Choroid plexus epithelial cell (primary cell): ENCODE measurements at regions not wholly inside any gene's neighbourhood (a gene's known extent, or its start where the extent isn't known, plus 50 kb on each side); places are given as distances from the start of the nearest gene placed in this dataset.
A peak's percentile ranks its signal among the peaks of the same experiment; 100 is the strongest.
"Not testable (repeated sequence)": the region's sequence is repeated elsewhere in the genome, so short reads cannot be mapped to it uniquely, and the experiment has no call there.

ENCODE experiments used
- DNase-seq: peaks from one replicate; pipeline ENCODE4 v3.0.0-alpha.2; 2010; ENCODE audit warnings: low read depth
- H3K4me3 ChIP-seq: 2 replicates; pipeline ENCODE4 v1.5.1; 2011; ENCODE audit warnings: low read depth, mild to moderate bottlenecking, control low read depth, low read length, moderate library complexity
- CTCF ChIP-seq: conservative IDR thresholded peaks from 2 replicates; pipeline ENCODE4 v1.5.1; 2011; ENCODE audit warnings: low read depth, mild to moderate bottlenecking, control low read depth, inconsistent platforms, low read length, moderate library complexity

GRCh38 chr16:70014915-70015314 lies 63.8 kb downstream of the CLEC18A start:
- H3K4me3 ChIP-seq: not testable (repeated sequence)
- DNase-seq: peak; percentile 40

- peak; percentile 13 for DNase-seq
- not testable (repeated sequence) for H3K4me3 ChIP-seq
Measured at GRCh38 chr16:70016751-70017150, 65.6 kb downstream of the CLEC18A start.

- no peak overlapping the region for H3K4me3 ChIP-seq
- DNase-seq: peak; percentile 49
Measured at GRCh38 chr16:70018254-70018653, 67.1 kb downstream of the CLEC18A start.

GRCh38 chr16:70023207-70023606 lies 72.1 kb downstream of the CLEC18A start:
- not testable (repeated sequence) for H3K4me3 ChIP-seq
- peak; percentile 16 for DNase-seq

More at GRCh38 chr16:70018254-70018653, 67.1 kb downstream of the CLEC18A start:
- TF ChIP-seq CTCF: peak; percentile 39

- not testable (repeated sequence) for H3K4me3 ChIP-seq
Measured at GRCh38 chr16:70023956-70024355, 72.8 kb downstream of the CLEC18A start.

GRCh38 chr16:70026165-70026854 lies 75.2 kb downstream of the CLEC18A start:
- not testable (repeated sequence) for H3K4me3 ChIP-seq
- peak; percentile 68 for DNase-seq

More at GRCh38 chr16:70023956-70024355, 72.8 kb downstream of the CLEC18A start:
- not testable (repeated sequence) for DNase-seq

- H3K4me3 ChIP-seq, DNase-seq: not testable (repeated sequence)
Measured at GRCh38 chr16:70032906-70033305, 81.2 kb upstream of the PDPR start.

GRCh38 chr16:70037913-70038312 lies 76.2 kb upstream of the PDPR start:
- not testable (repeated sequence) for DNase-seq, H3K4me3 ChIP-seq

GRCh38 chr16:70040554-70040953 lies 73.6 kb upstream of the PDPR start:
- not testable (repeated sequence) for DNase-seq, H3K4me3 ChIP-seq

GRCh38 chr16:70043538-70044067 lies 70.5 kb upstream of the PDPR start:
- DNase-seq: peak; percentile 29
- not testable (repeated sequence) for H3K4me3 ChIP-seq

GRCh38 chr16:70046560-70046959 lies 67.6 kb upstream of the PDPR start:
- H3K4me3 ChIP-seq, DNase-seq: not testable (repeated sequence)

- not testable (repeated sequence) for H3K4me3 ChIP-seq, DNase-seq
Measured at GRCh38 chr16:70048083-70048482, 66.0 kb upstream of the PDPR start.

GRCh38 chr16:70058056-70058455 lies 56.1 kb upstream of the PDPR start:
- H3K4me3 ChIP-seq: not testable (repeated sequence)
- DNase-seq: peak; percentile 43

GRCh38 chr16:70059429-70059828 lies 54.7 kb upstream of the PDPR start:
- H3K4me3 ChIP-seq, DNase-seq: not testable (repeated sequence)

- not testable (repeated sequence) for H3K4me3 ChIP-seq, DNase-seq
Measured at GRCh38 chr16:70060521-70061027, 53.6 kb upstream of the PDPR start.

GRCh38 chr16:70061671-70062218 lies 52.4 kb upstream of the PDPR start:
- H3K4me3 ChIP-seq, DNase-seq: not testable (repeated sequence)

GRCh38 chr16:70062947-70063346 lies 51.2 kb upstream of the PDPR start:
- H3K4me3 ChIP-seq, DNase-seq: not testable (repeated sequence)
